ENCODE measurements at regions not wholly inside any gene's neighbourhood (a gene's known extent, or its start where the extent isn't known, plus 50 kb on each side); places are given as distances from the start of the nearest gene placed in this dataset.
"Not testable (repeated sequence)": the region's sequence is repeated elsewhere in the genome, so short reads cannot be mapped to it uniquely, and the experiment has no call there.

- ChIA-PET POLR2A (no interaction called here), CTCF (no interaction called here)
- no peak for DNase-seq (ENCODE audit: extremely low spot score)
- TF ChIP-seq FOXK2 (IDR thresholded peaks at IDR 0.05) (no peak), CTBP1 (IDR thresholded peaks at IDR 0.05; ENCODE audit: borderline replicate concordance) (no peak), BHLHE40 (IDR thresholded peaks at IDR 0.05; ENCODE audit: borderline replicate concordance) (no peak), ELF4 (IDR thresholded peaks at IDR 0.05) (no peak), SP1 (IDR thresholded peaks at IDR 0.05) (no peak), LEF1 (IDR thresholded peaks at IDR 0.05; ENCODE audit: borderline replicate concordance) (no peak), FOXM1 (IDR thresholded peaks at IDR 0.05; ENCODE audit: borderline replicate concordance) (no peak), L3MBTL2 (conservative IDR thresholded peaks at IDR 0.05) (no peak), SUZ12 (IDR thresholded peaks at IDR 0.05) (no peak)
- TF ChIP-seq, protein P1, sequence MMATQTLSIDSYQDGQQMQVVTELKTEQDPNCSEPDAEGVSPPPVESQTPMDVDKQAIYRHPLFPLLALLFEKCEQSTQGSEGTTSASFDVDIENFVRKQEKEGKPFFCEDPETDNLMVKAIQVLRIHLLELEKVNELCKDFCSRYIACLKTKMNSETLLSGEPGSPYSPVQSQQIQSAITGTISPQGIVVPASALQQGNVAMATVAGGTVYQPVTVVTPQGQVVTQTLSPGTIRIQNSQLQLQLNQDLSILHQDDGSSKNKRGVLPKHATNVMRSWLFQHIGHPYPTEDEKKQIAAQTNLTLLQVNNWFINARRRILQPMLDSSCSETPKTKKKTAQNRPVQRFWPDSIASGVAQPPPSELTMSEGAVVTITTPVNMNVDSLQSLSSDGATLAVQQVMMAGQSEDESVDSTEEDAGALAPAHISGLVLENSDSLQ (IDR thresholded peaks at IDR 0.05) = no peak
Measured at GRCh38 chr10:91096274-91096673, 124.2 kb upstream of the PCGF5 start.

GRCh38 chr10:91097313-91097712, 123.2 kb upstream of the PCGF5 start:
- ChIA-PET POLR2A (no interaction called here), CTCF (no interaction called here)
- DNase-seq (ENCODE audit: extremely low spot score) = no peak
- TF ChIP-seq CTBP1 (IDR thresholded peaks at IDR 0.05; ENCODE audit: borderline replicate concordance) = no peak
- no peak for TF ChIP-seq ZNF384 (IDR thresholded peaks at IDR 0.05)
- TF ChIP-seq, protein P1 (IDR thresholded peaks at IDR 0.05) = no peak
- TF ChIP-seq HDGF (IDR thresholded peaks at IDR 0.05; ENCODE audit: borderline replicate concordance) = no peak
- TF ChIP-seq FOXA1 (IDR thresholded peaks at IDR 0.05) = no peak
- TF ChIP-seq TARDBP (IDR thresholded peaks at IDR 0.05) = no peak
- TF ChIP-seq ARNT (IDR thresholded peaks at IDR 0.05) = no peak
- no peak for TF ChIP-seq ELF4 (IDR thresholded peaks at IDR 0.05)
- TF ChIP-seq FOXK2 (IDR thresholded peaks at IDR 0.05) = no peak
- TF ChIP-seq FOXM1 (IDR thresholded peaks at IDR 0.05; ENCODE audit: borderline replicate concordance) = no peak
- TF ChIP-seq SUZ12 (IDR thresholded peaks at IDR 0.05) = no peak

DNA sequence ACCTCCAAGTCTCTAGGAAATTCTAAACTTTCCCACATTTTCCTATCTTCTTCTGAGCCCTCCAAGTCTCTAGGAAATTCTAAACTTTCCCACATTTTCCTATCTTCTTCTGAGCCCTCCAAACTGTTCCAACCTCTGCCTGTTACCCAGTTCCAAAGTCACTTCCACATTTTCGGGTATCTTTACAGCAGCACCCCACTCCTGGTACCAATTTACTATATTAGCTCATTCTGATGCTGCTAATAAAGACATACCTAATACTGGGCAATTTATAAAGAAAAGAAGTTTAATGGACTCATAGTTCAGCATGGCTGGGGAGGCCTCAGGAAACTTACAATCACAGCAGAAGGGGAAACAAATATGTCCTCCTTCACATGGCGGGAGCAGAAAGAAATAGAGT, 122.4 kb upstream of the PCGF5 start:
- POLR2A ChIA-PET; DNase-seq (ENCODE audit: extremely low spot score); CTCF ChIA-PET: not testable (repeated sequence)

DNA sequence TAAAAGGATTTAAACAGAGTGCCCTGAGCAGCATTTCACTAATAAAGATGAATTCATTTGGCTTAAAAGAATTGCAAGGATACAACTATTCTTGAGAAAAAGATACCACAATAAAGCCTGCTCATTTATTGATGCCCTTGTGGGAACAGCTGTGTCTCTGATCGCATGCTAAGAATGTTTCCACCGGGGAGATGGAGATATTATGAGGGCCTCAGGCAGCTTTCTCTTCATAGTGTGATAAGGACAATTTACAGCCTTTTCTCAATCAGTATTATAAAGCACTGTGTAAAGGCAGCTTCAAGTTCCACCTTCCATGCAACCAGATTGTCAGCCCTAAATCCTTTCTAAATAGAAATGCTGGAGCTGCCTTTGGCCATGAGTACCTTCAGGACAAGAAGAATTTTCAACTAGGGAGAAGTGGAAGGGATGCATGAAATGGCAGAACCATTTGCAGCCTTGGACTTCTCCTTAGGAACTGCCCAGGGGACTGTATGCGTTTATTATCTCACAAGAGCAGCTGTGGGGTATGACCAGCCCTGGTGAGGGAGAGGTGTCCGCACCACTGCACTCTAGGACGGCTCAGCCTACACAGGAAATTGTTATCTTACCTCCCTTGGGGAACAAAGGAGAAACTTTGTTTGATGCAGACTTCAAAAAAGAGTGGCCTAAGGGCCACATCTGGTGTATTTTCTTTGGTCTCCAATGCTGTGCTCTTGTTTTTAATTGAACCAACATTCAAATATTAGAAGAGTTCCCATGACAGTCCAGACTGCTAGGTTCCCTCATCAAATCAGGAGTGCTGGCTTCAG, 116.9 kb upstream of the PCGF5 start:
- CTCF ChIA-PET = no interaction called here
- no peak for DNase-seq (ENCODE audit: extremely low spot score)
- POLR2A ChIA-PET = no interaction called here
- TF ChIP-seq SP1 (IDR thresholded peaks at IDR 0.05) (no peak), FOXM1 (IDR thresholded peaks at IDR 0.05; ENCODE audit: borderline replicate concordance) (no peak), LEF1 (IDR thresholded peaks at IDR 0.05; ENCODE audit: borderline replicate concordance) (no peak), ARNT (IDR thresholded peaks at IDR 0.05) (no peak), L3MBTL2 (conservative IDR thresholded peaks at IDR 0.05) (no peak), FOXA1 (IDR thresholded peaks at IDR 0.05) (no peak)

DNA sequence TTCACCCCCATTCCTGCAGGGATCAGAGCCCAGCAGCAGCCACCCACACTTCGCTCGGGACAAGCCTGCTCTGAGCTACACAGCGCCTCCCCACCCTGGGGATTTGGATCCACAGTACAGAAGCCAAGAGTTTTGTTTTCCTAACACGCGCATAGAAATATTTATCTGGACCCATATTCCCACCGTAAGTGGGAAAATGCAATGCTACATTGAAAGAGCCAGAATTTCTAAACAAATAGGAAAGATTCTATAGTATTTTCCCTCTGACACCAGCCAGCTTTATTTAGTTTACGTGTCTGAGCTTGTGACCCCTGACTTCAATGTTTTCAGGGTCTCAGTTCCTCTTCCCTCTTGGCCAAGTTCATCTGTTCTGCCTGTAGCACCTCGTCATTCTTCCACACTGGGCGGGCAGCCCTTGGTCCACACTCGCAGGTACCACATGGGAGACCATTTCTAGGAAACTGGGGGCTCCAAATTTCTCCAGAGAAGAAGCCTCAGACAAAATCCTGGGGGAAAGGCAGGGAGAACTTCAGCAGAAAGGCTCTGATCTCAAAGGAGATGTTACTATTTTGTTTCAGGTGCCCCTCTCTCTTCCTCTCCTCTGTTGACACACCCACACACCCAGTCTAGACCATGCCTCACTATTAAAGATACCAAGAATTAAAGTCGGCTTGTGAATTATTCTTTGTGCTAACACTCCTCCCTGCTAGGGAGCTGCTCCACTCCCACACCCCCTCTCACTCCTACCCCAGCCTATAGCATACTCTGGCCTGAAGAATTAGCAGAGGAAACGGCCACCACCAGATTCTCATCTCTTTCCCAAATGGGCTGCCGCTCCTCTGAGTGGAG, 116.0 kb upstream of the PCGF5 start:
- no peak for DNase-seq (ENCODE audit: extremely low spot score)
- ChIA-PET POLR2A (interaction anchor here (1.7 kb wide), 1 partner anchor 58 kb away, joined by 4 read pairs; no protein-coding TSS in a partner anchor), CTCF (no interaction called here)
- TF ChIP-seq NFRKB (IDR thresholded peaks at IDR 0.05) = no peak
- TF ChIP-seq BHLHE40 (IDR thresholded peaks at IDR 0.05; ENCODE audit: borderline replicate concordance) = no peak
- TF ChIP-seq FOXK2 (IDR thresholded peaks at IDR 0.05) = no peak

DNA sequence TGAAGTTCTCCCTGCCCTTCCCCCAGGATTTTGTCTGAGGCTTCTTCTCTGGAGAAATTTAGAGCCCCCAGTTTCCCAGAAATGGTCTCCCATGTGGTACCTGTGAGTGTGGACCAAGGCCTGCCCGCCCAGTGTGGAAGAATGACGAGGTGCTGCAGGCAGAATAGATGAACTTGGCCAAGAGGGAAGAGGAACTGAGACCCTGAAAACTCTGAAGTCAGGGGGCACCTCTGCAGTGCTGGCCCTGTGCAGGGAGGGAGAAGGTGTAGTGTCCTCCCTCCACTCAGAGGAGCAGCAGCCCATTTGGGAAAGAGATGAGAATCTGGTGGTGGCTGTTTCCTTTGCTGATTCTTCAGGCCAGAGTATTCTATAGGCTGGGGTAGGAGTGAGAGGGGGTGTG, 115.2 kb upstream of the PCGF5 start:
- TF ChIP-seq FOXM1 (IDR thresholded peaks at IDR 0.05; ENCODE audit: borderline replicate concordance) (no peak), L3MBTL2 (conservative IDR thresholded peaks at IDR 0.05) (no peak), ARNT (IDR thresholded peaks at IDR 0.05) (no peak), BHLHE40 (IDR thresholded peaks at IDR 0.05; ENCODE audit: borderline replicate concordance) (no peak), CTBP1 (IDR thresholded peaks at IDR 0.05; ENCODE audit: borderline replicate concordance) (no peak), TARDBP (IDR thresholded peaks at IDR 0.05) (no peak), ELF4 (IDR thresholded peaks at IDR 0.05) (no peak), ZNF384 (IDR thresholded peaks at IDR 0.05) (no peak), HDGF (IDR thresholded peaks at IDR 0.05; ENCODE audit: borderline replicate concordance) (no peak), LEF1 (IDR thresholded peaks at IDR 0.05; ENCODE audit: borderline replicate concordance) (no peak), NFRKB (IDR thresholded peaks at IDR 0.05) (no peak), FOXK2 (IDR thresholded peaks at IDR 0.05) (no peak), SUZ12 (IDR thresholded peaks at IDR 0.05) (no peak), FOXA1 (IDR thresholded peaks at IDR 0.05) (no peak)
- ChIA-PET POLR2A (interaction anchor here (1.7 kb wide), 1 partner anchor 57 kb away, joined by 4 read pairs; no protein-coding TSS in a partner anchor), CTCF (no interaction called here)
- DNase-seq (ENCODE audit: extremely low spot score) = no peak

DNA sequence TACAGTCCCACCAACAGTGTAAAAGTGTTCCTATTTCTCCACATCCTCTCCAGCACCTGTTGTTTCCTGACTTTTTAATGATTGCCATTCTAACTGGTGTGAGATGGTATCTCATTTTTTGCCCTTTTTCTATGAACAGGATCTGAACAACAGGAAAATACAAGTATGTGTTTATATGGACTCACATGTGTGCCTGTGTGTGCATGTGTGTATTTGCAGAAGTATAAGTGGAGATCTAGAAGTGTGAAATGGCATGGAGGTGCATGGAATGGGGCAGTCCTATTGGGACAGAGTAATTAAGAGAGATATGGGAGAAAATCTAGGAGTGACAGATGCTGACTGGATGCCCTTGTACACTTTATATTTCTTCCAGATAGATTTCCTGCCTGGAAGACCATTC, 111.6 kb upstream of the PCGF5 start:
- no peak for TF ChIP-seq L3MBTL2 (conservative IDR thresholded peaks at IDR 0.05)

More for the DNA sequence above, 111.6 kb upstream of the PCGF5 start:
- ChIA-PET POLR2A (no interaction called here), CTCF (no interaction called here)
- no peak for DNase-seq (ENCODE audit: extremely low spot score)
